Endothelial cell of umbilical vein (primary cell): ENCODE measurements at regions not wholly inside any gene's neighbourhood (a gene's known extent, or its start where the extent isn't known, plus 50 kb on each side); places are given as distances from the start of the nearest gene placed in this dataset.

Experiments
- BruUV-seq: library from RNA; stranded (reverse); fragments of 400-500 nt; replicated peaks from 2 replicates; lab custom pipeline; 2021; lab: Mats Ljungman, UMichigan
- CTCF ChIA-PET: fragments of 300-600, 350-600 bp; sonication (Branson Sonifier 250); formaldehyde crosslinking; loops from one replicate; lab custom pipeline; 2021; ENCODE audit warnings: antibody characterized with exemption, inconsistent platforms; lab: Charles Lee
- POLR2A ChIA-PET: fragments of 300-600, 350-600 bp; sonication (Branson Sonifier 250); formaldehyde crosslinking; loops from one replicate; lab custom pipeline; 2021; ENCODE audit warnings: antibody characterized with exemption, inconsistent platforms; lab: Charles Lee
- DNase-seq: peaks from one replicate; pipeline ENCODE4 v3.0.0-alpha.2; 2011; ENCODE audit warnings: low read depth, low spot score
- FAIRE-seq: peaks from 2 replicates; lab custom pipeline; 2011; peaks lifted over from hg19 to GRCh38; lab: Jason Lieb, UNC
- H2AFZ ChIP-seq: 2 replicates; pipeline ENCODE4 v1.6.0; 2012; ENCODE audit warnings: low read depth, low read length, control low read depth, inconsistent platforms
- H3K27ac ChIP-seq: 2 replicates; pipeline ENCODE4 v1.5.1; 2011; ENCODE audit warnings: low read depth, mild to moderate bottlenecking, control low read depth, low read length, moderate library complexity; ENCODE audit not compliant: insufficient read depth
- H3K27me3 ChIP-seq, 2 experiments: 2 replicates each; pipeline versions ENCODE4 v1.6.0 to v1.6.1; 2011; ENCODE audit warnings: low read length in 2 of 2, mixed read lengths in 1 of 2; ENCODE audit not compliant: control insufficient read depth in 2 of 2, insufficient read depth in 2 of 2
- H3K36me3 ChIP-seq, 2 experiments: 2 replicates in 1 of 2; 3 replicates in 1 of 2; pipeline ENCODE4 v1.5.1; 2011; ENCODE audit warnings: low read length in 2 of 2, mild to moderate bottlenecking in 1 of 2, moderate library complexity in 1 of 2; ENCODE audit not compliant: control insufficient read depth in 2 of 2, insufficient read depth in 2 of 2; ENCODE audit errors: extremely low read depth in 1 of 2
- H3K4me1 ChIP-seq: 3 replicates; pipeline ENCODE4 v1.5.1; 2011; ENCODE audit warnings: mild to moderate bottlenecking, low read length; ENCODE audit not compliant: control insufficient read depth, insufficient read depth; ENCODE audit errors: extremely low read depth
- H3K4me2 ChIP-seq: 2 replicates; pipeline ENCODE4 v1.6.1; 2011; ENCODE audit warnings: low read length, control low read depth, mixed read lengths; ENCODE audit not compliant: insufficient read depth
- H3K4me3 ChIP-seq, 3 experiments: fragments of 200-600 bp in 1 of 3; sonication (generic), shearing (Covaris generic) in 1 of 3; replicated peaks in 1 of 3; 2 replicates each; pipeline ENCODE4 v1.5.1; 2011 to 2016; ENCODE audit warnings: control low read depth in 3 of 3, low read length in 3 of 3, mild to moderate bottlenecking in 2 of 3, inconsistent platforms in 1 of 3, low read depth in 1 of 3, moderate library complexity in 1 of 3; ENCODE audit not compliant: insufficient read depth in 1 of 3
- H3K79me2 ChIP-seq: 2 replicates; pipeline ENCODE4 v1.6.0; 2012; ENCODE audit warnings: low read length, inconsistent platforms; ENCODE audit not compliant: control insufficient read depth, insufficient read depth
- H3K9ac ChIP-seq: replicated peaks from 2 replicates; pipeline ENCODE3; 2011; ENCODE audit warnings: low read length, control low read depth; ENCODE audit not compliant: insufficient read depth; ENCODE audit errors: extremely low read depth
- H3K9me1 ChIP-seq: replicated peaks from 3 replicates; pipeline ENCODE4 v1.6.0; 2011; ENCODE audit warnings: mild to moderate bottlenecking, low read length; ENCODE audit not compliant: control insufficient read depth, insufficient read depth; ENCODE audit errors: extremely low read depth
- H3K9me3 ChIP-seq: replicated peaks from 2 replicates; pipeline ENCODE4 v1.5.1; 2012; ENCODE audit warnings: low read length, inconsistent platforms; ENCODE audit not compliant: control insufficient read depth, insufficient read depth
- H4K20me1 ChIP-seq: replicated peaks from 2 replicates; pipeline ENCODE3; 2011; ENCODE audit warnings: mild to moderate bottlenecking, low read length; ENCODE audit not compliant: control insufficient read depth, insufficient read depth; ENCODE audit errors: extremely low read depth
- CTCF ChIP-seq, 2 donors: IDR thresholded peaks; 1 replicate in 1 of 2; 2 replicates in 1 of 2; pipeline ENCODE4 v1.5.1; 2011; ENCODE audit warnings: low read length in 2 of 2, mild to moderate bottlenecking in 2 of 2, moderate library complexity in 2 of 2, control low read depth in 1 of 2, inconsistent platforms in 1 of 2, low read depth in 1 of 2; ENCODE audit not compliant: insufficient read depth in 1 of 2; ENCODE audit errors: extremely low read depth in 1 of 2
- EZH2 ChIP-seq: IDR thresholded peaks from 2 replicates; pipeline ENCODE4 v1.6.1; 2012; ENCODE audit warnings: borderline replicate concordance, low read depth, mild to moderate bottlenecking, moderate library complexity, low read length, inconsistent platforms; ENCODE audit not compliant: severe bottlenecking
- FOS ChIP-seq: IDR thresholded peaks from 2 replicates; pipeline ENCODE4 v1.6.1; 2011; ENCODE audit warnings: mild to moderate bottlenecking, low read length, moderate library complexity, borderline replicate concordance; ENCODE audit not compliant: insufficient read depth
- GATA2 ChIP-seq: IDR thresholded peaks from 2 replicates; pipeline ENCODE4 v1.7.0; 2011; ENCODE audit warnings: low read depth, mild to moderate bottlenecking, moderate library complexity, mixed read lengths, low read length; ENCODE audit not compliant: insufficient read length, insufficient read depth
- JUN ChIP-seq: IDR thresholded peaks from 2 replicates; pipeline ENCODE4 v1.6.1; 2011; ENCODE audit warnings: borderline replicate concordance, low read depth; ENCODE audit not compliant: insufficient read length, insufficient read depth
- MAX ChIP-seq: IDR thresholded peaks from 2 replicates; pipeline ENCODE4 v1.6.1; 2011; ENCODE audit not compliant: insufficient read depth, insufficient read length
- MYC ChIP-seq: IDR thresholded peaks from one replicate; pipeline ENCODE4 v1.6.1; 2011; ENCODE audit warnings: mild to moderate bottlenecking, low read depth, low read length
- POLR2A ChIP-seq: IDR thresholded peaks from 2 replicates; pipeline ENCODE4 v1.6.1; 2012; ENCODE audit warnings: low read depth, mild to moderate bottlenecking, control low read depth, low read length
- POLR2AphosphoS5 ChIP-seq: IDR thresholded peaks from 2 replicates; pipeline ENCODE4 v1.6.1; 2012; ENCODE audit warnings: low read depth, mild to moderate bottlenecking, control low read depth, low read length, moderate library complexity; ENCODE audit not compliant: insufficient read depth
- dilution Hi-C: fragments of 300-500 bp; cut with MboI; formaldehyde crosslinking; loops from one replicate; pipeline ENCODE4 v1.15.0; 2019; ENCODE audit warnings: low sequenced_read_pairs; ENCODE audit not compliant: extremely low pct_ligation_motif_present
- intact Hi-C: fragments of 100-400 bp; cut with micrococcal nuclease; formaldehyde crosslinking; loops from one replicate; pipeline ENCODE4 v1.10.0; 2022

GRCh38 chr15:95565690-95566089 lies 764.8 kb upstream of the NR2F2 start:
- no peak for DNase-seq

More at GRCh38 chr15:95565690-95566089, 764.8 kb upstream of the NR2F2 start:
- H3K27ac ChIP-seq: no peak overlapping the region
- H3K9me1 ChIP-seq: no peaks in the 10 kb centered on the region
- no peaks in the 10 kb centered on the region for H3K36me3 ChIP-seq
- FAIRE-seq: no peak
- TF ChIP-seq MYC: no peak
- no peak for TF ChIP-seq EZH2
- no peak for TF ChIP-seq CTCF (IDR thresholded peaks at IDR 0.05; ENCODE audit: extremely low read depth in 1 of 2, insufficient read depth in 1 of 2, low read depth in 1 of 2, low read length in 2 of 2)
- no peak for TF ChIP-seq POLR2AphosphoS5
- TF ChIP-seq POLR2A: no peak
- TF ChIP-seq GATA2: no peak
- no peak for TF ChIP-seq FOS
- TF ChIP-seq JUN: no peak
- TF ChIP-seq MAX: no peak
- POLR2A ChIA-PET: no interaction called here
- no peaks in the 10 kb centered on the region for H3K4me1 ChIP-seq
- no peaks in the 10 kb centered on the region for H3K9me3 ChIP-seq
- no peak overlapping the region for H3K9ac ChIP-seq
- H3K27me3 ChIP-seq: no peaks in the 10 kb centered on the region
- no TSS peak for BruUV-seq
- H2AFZ ChIP-seq: no peak overlapping the region
- dilution Hi-C loops: no loop called here
- no peaks in the 10 kb centered on the region for H4K20me1 ChIP-seq
- CTCF ChIA-PET: no interaction called here
- intact Hi-C loops: no loop called here
- H3K4me3 ChIP-seq: no peak overlapping the region
- no peak overlapping the region for H3K4me2 ChIP-seq
- H3K79me2 ChIP-seq: no peaks in the 10 kb centered on the region
